Cardiac fibroblast (primary cell): ENCODE measurements at regions not wholly inside any gene's neighbourhood (a gene's known extent, or its start where the extent isn't known, plus 50 kb on each side); places are given as distances from the start of the nearest gene placed in this dataset.

Source experiments
- DNase-seq, 2 donors: peaks; one replicate each; pipeline versions ENCODE4 v3.0.0 to v3.0.0-alpha.2; 2010; ENCODE audit warnings: low read depth in 2 of 2
- H3K4me3 ChIP-seq, 2 donors: replicated peaks in 1 of 2; 1 replicate in 1 of 2; 2 replicates in 1 of 2; pipeline ENCODE4 v1.5.1; 2011; ENCODE audit warnings: low read depth in 2 of 2, low read length in 2 of 2, mild to moderate bottlenecking in 2 of 2, moderate library complexity in 1 of 2
- CTCF ChIP-seq: IDR thresholded peaks from one replicate; pipeline ENCODE4 v1.5.1; 2011; ENCODE audit warnings: low read depth, mild to moderate bottlenecking, low read length, inconsistent platforms

GRCh38 chr13:91264484-91264883, 83.0 kb upstream of the MIR17HG start:
- DNase-seq: no peak
- no peak overlapping the region for H3K4me3 ChIP-seq
- no peak for TF ChIP-seq CTCF

DNA sequence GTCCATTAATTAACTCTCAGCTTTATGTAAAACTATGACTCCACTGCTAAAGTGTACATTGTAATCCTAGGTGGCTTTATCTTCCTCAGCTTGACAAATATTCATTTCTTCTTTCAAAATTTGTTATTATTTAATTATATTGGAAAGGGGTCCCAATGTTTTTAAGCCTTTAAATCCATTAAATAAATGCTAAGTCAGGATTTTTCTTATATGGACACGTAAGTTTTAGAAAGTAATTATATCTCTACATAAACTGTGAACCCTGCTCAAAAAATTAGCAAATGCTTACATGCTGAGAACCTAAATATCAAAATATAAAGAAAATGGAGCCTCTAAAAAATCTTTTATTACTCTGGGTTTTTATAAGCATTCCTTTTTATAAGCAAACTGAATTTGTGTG, 78.2 kb upstream of the MIR17HG start:
- TF ChIP-seq CTCF: no peak
- H3K4me3 ChIP-seq: no peak overlapping the region
- DNase-seq: no peak

DNA sequence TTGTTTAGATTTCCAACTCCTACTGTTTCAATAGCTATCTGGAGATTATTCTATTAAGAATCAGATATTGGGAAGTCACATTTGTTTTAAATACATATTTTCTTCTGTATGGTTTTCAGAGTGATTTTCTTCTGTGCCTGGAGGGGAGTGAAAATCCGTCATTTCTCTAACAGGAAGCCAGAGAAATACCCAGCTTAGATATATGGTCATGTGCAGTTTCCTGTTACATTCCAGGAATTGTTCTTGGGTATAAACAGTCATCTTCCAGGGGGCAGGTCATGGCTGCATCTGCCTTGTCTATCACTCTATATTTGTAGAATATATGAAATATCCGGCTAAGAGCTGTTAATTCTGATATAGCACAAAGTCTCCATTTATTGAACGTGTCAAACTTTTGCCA, 77.5 kb upstream of the MIR17HG start:
- no peak for TF ChIP-seq CTCF
- peak in 1 of 2 donors; percentile 12 for DNase-seq
- no peak overlapping the region for H3K4me3 ChIP-seq

DNA sequence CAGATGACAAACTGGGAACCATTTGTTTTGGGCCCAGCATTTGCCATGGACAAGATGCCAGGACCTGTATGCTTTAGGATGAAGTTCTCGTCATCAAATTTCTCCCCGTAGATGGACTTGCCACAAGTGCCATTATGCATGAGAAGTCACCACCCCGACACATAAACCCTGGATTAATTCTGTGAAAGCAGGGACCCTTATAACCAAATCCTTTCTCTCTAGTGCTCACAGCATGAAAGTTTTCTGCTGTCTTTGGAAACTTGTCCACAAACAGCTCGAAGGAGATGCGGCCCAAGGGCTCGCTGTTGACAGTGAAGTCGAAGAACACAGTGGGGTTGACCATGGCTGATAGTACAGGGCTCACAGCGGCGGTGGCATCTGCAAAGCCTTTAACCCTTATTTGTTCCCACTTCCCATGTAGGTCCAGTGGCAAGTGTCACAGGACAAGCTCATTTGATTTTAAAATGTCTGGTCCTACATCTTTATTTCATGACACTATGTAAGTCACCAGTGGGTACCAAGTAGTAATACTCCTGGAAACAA, 75.2 kb upstream of the MIR17HG start:
- H3K4me3 ChIP-seq: no peak overlapping the region
- TF ChIP-seq CTCF: no peak
- no peak for DNase-seq

DNA sequence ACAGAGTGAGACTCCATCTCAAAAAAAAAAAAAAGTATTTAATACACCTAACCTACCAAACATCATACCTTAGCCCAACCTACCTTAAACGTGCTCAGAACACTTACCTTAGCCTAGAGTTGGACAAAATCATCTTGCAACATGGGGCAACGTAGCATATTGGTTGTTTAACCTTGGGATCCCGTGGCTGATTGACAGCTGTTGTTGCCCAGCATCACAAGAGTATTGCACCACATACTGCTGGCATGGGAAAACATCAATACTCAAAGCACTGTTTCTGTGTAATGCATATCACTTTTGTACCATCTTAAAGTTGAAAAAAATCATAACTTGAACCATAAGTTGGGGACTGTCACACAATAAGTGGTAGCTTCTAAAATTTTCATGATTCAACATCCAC, 73.8 kb upstream of the MIR17HG start:
- TF ChIP-seq CTCF: no peak
- no peak for DNase-seq
- H3K4me3 ChIP-seq: no peak overlapping the region

DNA sequence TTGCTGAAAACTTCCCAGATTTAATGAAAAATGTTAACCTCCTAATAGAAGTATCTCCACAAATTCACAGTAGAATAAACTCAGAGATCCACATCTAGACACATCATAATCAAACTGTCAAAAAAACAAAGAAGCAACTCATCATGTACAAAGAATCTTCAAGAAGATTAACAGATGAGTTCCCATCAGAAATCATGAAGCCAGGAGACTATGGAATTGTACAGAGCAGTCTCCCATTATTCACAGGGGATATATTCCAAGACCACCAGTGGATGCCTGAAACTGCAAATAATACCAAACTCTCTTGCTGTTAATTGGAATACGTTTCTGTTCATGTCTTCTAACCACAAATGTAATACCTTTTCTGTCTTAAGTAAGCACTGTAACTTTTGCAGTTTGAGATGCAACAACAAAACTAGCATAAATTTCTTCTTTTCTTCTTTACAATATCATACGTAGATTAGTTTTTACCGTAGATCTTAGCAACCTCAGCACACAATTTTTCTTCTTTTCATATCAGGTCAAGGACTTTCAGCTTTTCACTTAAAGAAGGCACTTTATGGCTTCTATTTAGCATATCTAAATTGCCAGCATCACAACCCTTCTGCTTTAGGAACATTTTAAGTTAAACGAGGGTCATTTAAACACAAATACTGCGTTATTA, 70.3 kb upstream of the MIR17HG start:
- no peak for DNase-seq
- H3K4me3 ChIP-seq: no peak overlapping the region
- no peak for TF ChIP-seq CTCF

DNA sequence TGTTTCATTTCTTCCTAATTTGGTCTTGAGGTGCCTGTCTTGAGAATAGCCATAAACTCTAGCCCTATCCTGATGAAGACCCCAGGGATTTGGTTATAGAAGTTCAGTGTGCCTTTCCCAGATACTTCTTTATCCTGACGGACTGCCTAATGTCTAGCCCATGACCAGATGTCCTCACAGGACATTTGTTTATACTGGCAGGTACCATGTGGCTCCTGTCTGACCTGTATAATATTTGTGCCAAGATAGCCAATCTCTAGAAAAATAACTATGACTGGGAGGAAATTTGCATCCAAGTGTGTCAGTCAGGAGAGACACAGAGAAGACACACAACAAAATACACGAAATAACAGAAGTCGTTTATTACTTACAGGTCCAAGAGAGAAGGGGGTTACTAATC, 69.2 kb upstream of the MIR17HG start:
- DNase-seq: no peak
- no peak overlapping the region for H3K4me3 ChIP-seq
- TF ChIP-seq CTCF: no peak
